ENCODE measurements at regions not wholly inside any gene's neighbourhood (a gene's known extent, or its start where the extent isn't known, plus 50 kb on each side); places are given as distances from the start of the nearest gene placed in this dataset.
A peak's percentile ranks its signal among the peaks of the same experiment; 100 is the strongest.

GRCh38 chr1:55814967-55815366, 599.8 kb upstream of the USP24 start:
- POLR2A ChIA-PET (ENCODE audit: unreplicated experiment): interaction anchor here (0.6 kb wide), 1 partner anchor 765 kb away, joined by 10 read pairs; no protein-coding TSS in a partner anchor
- Histone ChIP-seq H3K27me3 (ENCODE audit: insufficient read depth, low read depth) (no peaks in the 10 kb centered on the region), H3K4me2 (no peak overlapping the region), H3K9me3 (ENCODE audit: insufficient read depth, low read depth) (peaks cover 9% of the 10 kb centered on the region; the same call in 1 of the 2 replicates), H3K79me2 (ENCODE audit: low read depth) (no peaks in the 10 kb centered on the region), H4K20me1 (ENCODE audit: insufficient read depth) (no peaks in the 10 kb centered on the region), H3K4me3 (no peak overlapping the region), H3K27ac (no peak overlapping the region), H3K36me3 (ENCODE audit: low read depth) (no peaks in the 10 kb centered on the region), H3K4me1 (replicated peaks; ENCODE audit: insufficient read depth) (peaks cover 40% of the 10 kb centered on the region), H3F3A (ENCODE audit: insufficient read depth, low read depth) (peaks cover 23% of the 10 kb centered on the region), H3K9me2 (ENCODE audit: insufficient read depth) (no peaks in the 10 kb centered on the region), H2AFZ (no peak overlapping the region)
- intact Hi-C loops (cut with micrococcal nuclease; ENCODE audit: unreplicated experiment): no loop called here
- DNase-seq: no peak
- BruUV-seq (replicated peaks): no TSS peak
- no peak for TF ChIP-seq EZH2 (IDR thresholded peaks at IDR 0.05; ENCODE audit: low read depth)
- TF ChIP-seq, protein P1, sequence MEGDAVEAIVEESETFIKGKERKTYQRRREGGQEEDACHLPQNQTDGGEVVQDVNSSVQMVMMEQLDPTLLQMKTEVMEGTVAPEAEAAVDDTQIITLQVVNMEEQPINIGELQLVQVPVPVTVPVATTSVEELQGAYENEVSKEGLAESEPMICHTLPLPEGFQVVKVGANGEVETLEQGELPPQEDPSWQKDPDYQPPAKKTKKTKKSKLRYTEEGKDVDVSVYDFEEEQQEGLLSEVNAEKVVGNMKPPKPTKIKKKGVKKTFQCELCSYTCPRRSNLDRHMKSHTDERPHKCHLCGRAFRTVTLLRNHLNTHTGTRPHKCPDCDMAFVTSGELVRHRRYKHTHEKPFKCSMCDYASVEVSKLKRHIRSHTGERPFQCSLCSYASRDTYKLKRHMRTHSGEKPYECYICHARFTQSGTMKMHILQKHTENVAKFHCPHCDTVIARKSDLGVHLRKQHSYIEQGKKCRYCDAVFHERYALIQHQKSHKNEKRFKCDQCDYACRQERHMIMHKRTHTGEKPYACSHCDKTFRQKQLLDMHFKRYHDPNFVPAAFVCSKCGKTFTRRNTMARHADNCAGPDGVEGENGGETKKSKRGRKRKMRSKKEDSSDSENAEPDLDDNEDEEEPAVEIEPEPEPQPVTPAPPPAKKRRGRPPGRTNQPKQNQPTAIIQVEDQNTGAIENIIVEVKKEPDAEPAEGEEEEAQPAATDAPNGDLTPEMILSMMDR (conservative IDR thresholded peaks at IDR 0.05): no peak
- CTCF ChIA-PET: interaction anchor here (0.6 kb wide), 1 partner anchor 110 kb away, joined by 3 read pairs; no protein-coding TSS in a partner anchor

DNA sequence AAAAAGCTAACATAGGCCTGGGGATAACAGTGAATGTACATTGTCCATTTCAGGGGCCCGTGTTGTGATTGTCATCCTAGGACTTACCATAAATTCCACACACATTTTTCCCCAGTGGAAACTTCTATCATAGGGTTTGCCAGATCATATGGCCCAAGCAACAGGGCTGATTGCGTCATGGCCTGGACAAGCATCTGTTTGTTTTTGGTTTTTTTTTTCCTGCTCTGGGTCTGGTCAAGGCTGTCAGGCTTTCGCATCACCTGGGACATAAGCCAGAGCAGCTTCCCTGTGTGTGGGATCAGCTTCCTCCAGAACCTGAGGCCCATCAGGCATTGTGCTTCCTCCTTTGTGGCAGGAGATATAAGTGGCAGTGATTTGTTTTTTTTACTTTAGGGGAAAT, 598.5 kb upstream of the USP24 start:
- TF ChIP-seq EZH2 (IDR thresholded peaks at IDR 0.05; ENCODE audit: low read depth): no peak
- TF ChIP-seq, protein P1 (conservative IDR thresholded peaks at IDR 0.05): no peak
- Histone ChIP-seq H3K9me3 (ENCODE audit: insufficient read depth, low read depth) (peaks cover 10% of the 10 kb centered on the region; the same call in 1 of the 2 replicates), H3K27ac (peak overlapping the region; percentile 83), H3K4me3 (no peak overlapping the region), H3F3A (ENCODE audit: insufficient read depth, low read depth) (peaks cover 23% of the 10 kb centered on the region), H3K79me2 (ENCODE audit: low read depth) (no peaks in the 10 kb centered on the region), H3K36me3 (ENCODE audit: low read depth) (no peaks in the 10 kb centered on the region), H3K27me3 (ENCODE audit: insufficient read depth, low read depth) (no peaks in the 10 kb centered on the region), H2AFZ (no peak overlapping the region), H4K20me1 (ENCODE audit: insufficient read depth) (no peaks in the 10 kb centered on the region), H3K4me2 (no peak overlapping the region), H3K9me2 (ENCODE audit: insufficient read depth) (no peaks in the 10 kb centered on the region), H3K4me1 (replicated peaks; ENCODE audit: insufficient read depth) (peaks cover 40% of the 10 kb centered on the region)
- ChIA-PET CTCF (no interaction called here), POLR2A (ENCODE audit: unreplicated experiment) (interaction anchor here (0.7 kb wide), 1 partner anchor 9 kb away, joined by 5 read pairs; no protein-coding TSS in a partner anchor)
- intact Hi-C loops (cut with micrococcal nuclease; ENCODE audit: unreplicated experiment): no loop called here
- no TSS peak for BruUV-seq (replicated peaks)
- DNase-seq: peak; percentile 9 to 44

GRCh38 chr1:55812281-55812680, 597.1 kb upstream of the USP24 start:
- peak overlapping the region; percentile 39 for H3K4me2 ChIP-seq

More at GRCh38 chr1:55812281-55812680, 597.1 kb upstream of the USP24 start:
- Histone ChIP-seq H3K79me2 (ENCODE audit: low read depth) (no peaks in the 10 kb centered on the region), H3K27me3 (ENCODE audit: insufficient read depth, low read depth) (no peaks in the 10 kb centered on the region), H3K4me3 (no peak overlapping the region), H3K27ac (peak overlapping the region; percentile 83), H3F3A (ENCODE audit: insufficient read depth, low read depth) (peaks cover 23% of the 10 kb centered on the region), H2AFZ (no peak overlapping the region), H3K9me3 (ENCODE audit: insufficient read depth, low read depth) (peaks cover 10% of the 10 kb centered on the region; the same call in 1 of the 2 replicates), H4K20me1 (ENCODE audit: insufficient read depth) (no peaks in the 10 kb centered on the region), H3K4me1 (replicated peaks; ENCODE audit: insufficient read depth) (peaks cover 40% of the 10 kb centered on the region), H3K36me3 (ENCODE audit: low read depth) (no peaks in the 10 kb centered on the region), H3K9me2 (ENCODE audit: insufficient read depth) (no peaks in the 10 kb centered on the region)
- TF ChIP-seq, protein P1 (conservative IDR thresholded peaks at IDR 0.05): no peak
- CTCF ChIA-PET: no interaction called here
- POLR2A ChIA-PET (ENCODE audit: unreplicated experiment): interaction anchor here (0.6 kb wide), 1 partner anchor 10 kb away, joined by 3 read pairs; no protein-coding TSS in a partner anchor
- no TSS peak for BruUV-seq (replicated peaks)
- DNase-seq: peak; percentile 30 to 84
- intact Hi-C loops (cut with micrococcal nuclease; ENCODE audit: unreplicated experiment): loop anchor here (1.0 kb wide), 1 partner anchor 383 kb away; no protein-coding TSS in a partner anchor
